Osteoblast (primary cell): ENCODE measurements at regions not wholly inside any gene's neighbourhood (a gene's known extent, or its start where the extent isn't known, plus 50 kb on each side); places are given as distances from the start of the nearest gene placed in this dataset.
A peak's percentile ranks its signal among the peaks of the same experiment; 100 is the strongest.

Experiments used
- DNase-seq: peaks from one replicate; pipeline ENCODE4 v3.0.0; 2011; ENCODE audit warnings: low spot score, mixed read lengths; ENCODE audit not compliant: insufficient read length; ENCODE audit errors: missing footprints
- H2AFZ ChIP-seq: 2 replicates; pipeline ENCODE4 v1.6.0; 2011; ENCODE audit warnings: mild to moderate bottlenecking, low read length
- H3K27ac ChIP-seq: 2 replicates; pipeline ENCODE4 v1.5.1; 2011; ENCODE audit warnings: mild to moderate bottlenecking, low read depth, low read length, moderate library complexity
- H3K27me3 ChIP-seq: 2 replicates; pipeline ENCODE4 v1.6.0; 2012; ENCODE audit warnings: mild to moderate bottlenecking, control low read depth, inconsistent platforms, low read length, moderate library complexity; ENCODE audit not compliant: insufficient read depth
- H3K36me3 ChIP-seq: 2 replicates; pipeline ENCODE4 v1.5.1; 2011; ENCODE audit warnings: mild to moderate bottlenecking, low read length, control low read depth, moderate library complexity; ENCODE audit not compliant: insufficient read depth
- H3K4me1 ChIP-seq: 2 replicates; pipeline ENCODE4 v1.5.1; 2011; ENCODE audit warnings: mild to moderate bottlenecking, low read length, control low read depth, moderate library complexity; ENCODE audit not compliant: insufficient read depth
- H3K4me2 ChIP-seq: 2 replicates; pipeline ENCODE4 v1.6.0; 2011; ENCODE audit warnings: mild to moderate bottlenecking, low read length; ENCODE audit not compliant: insufficient read depth
- H3K4me3 ChIP-seq: fragments of 200-600 bp; sonication (generic); 3 replicates; pipeline ENCODE4 v1.5.1; 2012; ENCODE audit warnings: mild to moderate bottlenecking, low read length, inconsistent platforms; ENCODE audit not compliant: insufficient read depth
- H3K79me2 ChIP-seq: 2 replicates; pipeline ENCODE4 v1.6.0; 2012; ENCODE audit warnings: mild to moderate bottlenecking, low read length, control low read depth, inconsistent platforms; ENCODE audit not compliant: insufficient read depth
- H3K9me3 ChIP-seq: 2 replicates; pipeline ENCODE4 v1.5.1; 2011; ENCODE audit warnings: low read depth, low read length, control low read depth
- H4K20me1 ChIP-seq: 2 replicates; pipeline ENCODE4 v1.6.0; 2012; ENCODE audit warnings: mild to moderate bottlenecking, low read length, control low read depth; ENCODE audit not compliant: insufficient read depth
- TF ChIP-seq, protein P1 (sequence below): IDR thresholded peaks from 2 replicates; pipeline ENCODE4 v1.5.1; 2011; ENCODE audit warnings: mild to moderate bottlenecking, low read depth, low read length, moderate library complexity; ENCODE audit errors: extremely low read depth

DNA sequence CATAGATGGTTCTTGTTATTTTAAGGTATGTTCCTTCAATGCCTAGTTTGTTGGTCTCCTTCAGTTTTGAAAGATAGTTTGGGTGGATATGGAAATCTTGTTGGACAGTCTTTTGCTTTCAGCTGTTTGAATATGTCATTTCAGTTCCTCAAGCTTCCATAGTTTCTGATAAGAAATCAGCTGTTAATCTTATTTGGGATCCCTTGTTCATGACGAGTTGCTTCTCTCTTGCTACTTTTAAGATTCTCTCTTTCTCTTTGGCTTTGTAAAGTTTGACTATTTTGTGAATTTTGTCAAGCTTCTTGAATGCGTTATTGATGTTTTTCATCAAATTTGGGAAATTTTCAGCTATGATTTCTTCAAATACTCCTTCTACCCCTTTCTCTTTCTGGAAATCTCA, 129.5 kb downstream of the GNL3L start:
- TF ChIP-seq, protein P1, sequence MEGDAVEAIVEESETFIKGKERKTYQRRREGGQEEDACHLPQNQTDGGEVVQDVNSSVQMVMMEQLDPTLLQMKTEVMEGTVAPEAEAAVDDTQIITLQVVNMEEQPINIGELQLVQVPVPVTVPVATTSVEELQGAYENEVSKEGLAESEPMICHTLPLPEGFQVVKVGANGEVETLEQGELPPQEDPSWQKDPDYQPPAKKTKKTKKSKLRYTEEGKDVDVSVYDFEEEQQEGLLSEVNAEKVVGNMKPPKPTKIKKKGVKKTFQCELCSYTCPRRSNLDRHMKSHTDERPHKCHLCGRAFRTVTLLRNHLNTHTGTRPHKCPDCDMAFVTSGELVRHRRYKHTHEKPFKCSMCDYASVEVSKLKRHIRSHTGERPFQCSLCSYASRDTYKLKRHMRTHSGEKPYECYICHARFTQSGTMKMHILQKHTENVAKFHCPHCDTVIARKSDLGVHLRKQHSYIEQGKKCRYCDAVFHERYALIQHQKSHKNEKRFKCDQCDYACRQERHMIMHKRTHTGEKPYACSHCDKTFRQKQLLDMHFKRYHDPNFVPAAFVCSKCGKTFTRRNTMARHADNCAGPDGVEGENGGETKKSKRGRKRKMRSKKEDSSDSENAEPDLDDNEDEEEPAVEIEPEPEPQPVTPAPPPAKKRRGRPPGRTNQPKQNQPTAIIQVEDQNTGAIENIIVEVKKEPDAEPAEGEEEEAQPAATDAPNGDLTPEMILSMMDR, result no peak
- Histone ChIP-seq H3K9me3 (no peaks in the 10 kb centered on the region), H3K4me1 (no peaks in the 10 kb centered on the region), H4K20me1 (no peaks in the 10 kb centered on the region), H3K27ac (no peak overlapping the region), H3K4me2 (no peak overlapping the region), H2AFZ (no peak overlapping the region), H3K27me3 (no peaks in the 10 kb centered on the region), H3K36me3 (no peaks in the 10 kb centered on the region), H3K79me2 (no peaks in the 10 kb centered on the region), H3K4me3 (no peak overlapping the region)
- DNase-seq, result no peak

DNA sequence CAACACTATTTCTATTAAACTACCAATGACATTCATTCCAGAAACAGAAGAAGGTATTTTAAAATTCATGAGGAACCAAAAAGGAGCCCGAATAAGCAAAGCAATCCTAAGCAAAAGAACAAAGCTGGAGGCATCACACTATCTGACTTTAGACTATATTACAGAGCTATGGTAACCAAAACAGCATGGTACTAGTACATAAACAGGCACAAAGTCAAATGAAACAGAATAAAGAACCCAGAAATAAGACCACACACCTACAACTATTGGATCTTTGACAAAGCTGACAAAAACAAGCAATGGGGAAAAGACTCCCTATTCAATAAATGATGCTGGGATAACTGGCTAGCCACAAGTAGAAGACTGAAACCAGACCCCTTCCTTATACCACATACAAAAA, 122.3 kb downstream of the ITIH6 start:
- no peaks in the 10 kb centered on the region for H3K36me3 ChIP-seq
- no peak overlapping the region for H3K4me3 ChIP-seq
- H2AFZ ChIP-seq, result no peak overlapping the region
- H3K9me3 ChIP-seq, result no peaks in the 10 kb centered on the region
- no peak overlapping the region for H3K4me2 ChIP-seq
- H3K27me3 ChIP-seq, result no peaks in the 10 kb centered on the region
- TF ChIP-seq, protein P1, result no peak
- H3K27ac ChIP-seq, result no peak overlapping the region
- DNase-seq, result no peak
- H3K79me2 ChIP-seq, result no peaks in the 10 kb centered on the region
- no peaks in the 10 kb centered on the region for H4K20me1 ChIP-seq
- H3K4me1 ChIP-seq, result no peaks in the 10 kb centered on the region

DNA sequence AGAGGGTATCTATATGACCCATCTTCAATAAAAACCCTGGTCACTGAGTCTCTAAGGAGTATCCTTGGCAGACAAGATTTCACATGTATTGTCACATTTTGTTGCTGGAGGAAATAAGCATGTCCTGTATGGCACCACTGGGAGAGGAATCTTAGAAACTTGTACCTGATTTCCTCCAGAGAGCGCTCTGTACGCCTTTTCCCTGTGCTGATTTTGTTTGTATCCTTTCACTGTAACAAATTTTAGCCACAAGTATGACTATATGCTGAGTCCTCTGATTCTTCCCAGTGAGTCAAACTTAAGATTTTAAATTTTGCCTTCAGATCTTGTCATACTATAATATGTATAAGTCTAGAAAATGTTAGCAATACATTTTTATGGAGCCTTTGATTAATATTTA, 102.8 kb downstream of the ITIH6 start:
- no peak for DNase-seq
- Histone ChIP-seq H3K4me3 (no peak overlapping the region), H3K9me3 (no peaks in the 10 kb centered on the region), H3K36me3 (no peaks in the 10 kb centered on the region), H3K4me2 (no peak overlapping the region), H3K27ac (no peak overlapping the region), H2AFZ (no peak overlapping the region), H3K79me2 (no peaks in the 10 kb centered on the region), H3K27me3 (no peaks in the 10 kb centered on the region), H4K20me1 (no peaks in the 10 kb centered on the region), H3K4me1 (no peaks in the 10 kb centered on the region)
- TF ChIP-seq, protein P1, result peak; percentile 7

DNA sequence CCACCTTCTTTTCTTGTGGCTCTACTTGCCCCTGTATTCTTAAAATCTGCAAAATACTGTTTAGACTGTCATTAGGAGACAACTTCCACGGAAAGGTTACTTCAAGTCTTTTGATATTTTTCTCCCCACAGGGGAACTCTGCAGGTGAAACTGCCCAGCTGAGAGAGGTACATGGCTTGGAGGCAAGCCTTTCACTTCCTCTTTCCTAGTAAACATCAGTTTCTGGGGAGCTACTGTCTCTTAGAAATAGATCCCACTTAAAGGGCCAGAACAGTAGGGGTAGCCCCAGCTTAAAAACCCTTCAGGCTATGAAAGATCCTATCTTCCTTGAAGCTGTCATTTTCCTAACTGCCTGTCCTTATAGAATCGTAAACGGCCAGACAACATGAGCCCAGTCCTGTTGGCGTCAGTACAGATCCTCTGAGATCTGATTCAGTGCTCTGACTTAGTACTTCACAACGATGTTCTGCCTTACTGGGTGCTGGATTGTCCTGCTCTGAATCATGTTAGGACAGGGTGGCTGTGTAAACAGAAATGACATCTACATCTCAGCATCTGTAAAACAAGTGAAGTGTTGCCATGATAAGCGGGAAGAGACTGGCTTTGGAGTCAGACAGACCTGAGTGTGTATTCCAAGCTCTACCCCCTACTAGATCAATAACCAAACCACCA, 102.1 kb downstream of the ITIH6 start:
- no peak overlapping the region for H3K4me2 ChIP-seq
- TF ChIP-seq, protein P1, result no peak
- H3K27me3 ChIP-seq, result no peaks in the 10 kb centered on the region
- H3K36me3 ChIP-seq, result no peaks in the 10 kb centered on the region
- peak; percentile 49 for DNase-seq
- no peaks in the 10 kb centered on the region for H3K79me2 ChIP-seq
- H3K4me3 ChIP-seq, result no peak overlapping the region
- H2AFZ ChIP-seq, result no peak overlapping the region
- H3K4me1 ChIP-seq, result no peaks in the 10 kb centered on the region
- no peaks in the 10 kb centered on the region for H4K20me1 ChIP-seq
- H3K27ac ChIP-seq, result no peak overlapping the region
- no peaks in the 10 kb centered on the region for H3K9me3 ChIP-seq
